IMR-90 (cell line): ENCODE measurements at regions not wholly inside any gene's neighbourhood (a gene's known extent, or its start where the extent isn't known, plus 50 kb on each side); places are given as distances from the start of the nearest gene placed in this dataset.

Experiments
- ATAC-seq: fragments of 200-7000 bp; cut with Tn5 transposase; 2 replicates; pipeline ENCODE4 v1.9.1; 2020; ENCODE audit warnings: low read depth, mild to moderate bottlenecking, moderate library complexity
- BruUV-seq: library from RNA; stranded (reverse); fragments of 400-500 nt; replicated peaks from 2 replicates; lab custom pipeline; 2021; lab: Mats Ljungman, UMichigan
- CTCF ChIA-PET: fragments of 300-600 bp; formaldehyde crosslinking; extraction: SDS; loops from one replicate; lab custom pipeline; 2021; ENCODE audit warnings: antibody characterized with exemption; lab: Yijun Ruan, JAX
- POLR2A ChIA-PET: fragments of 300-600 bp; sonication (Branson Sonifier 250); formaldehyde crosslinking; loops from one replicate; lab custom pipeline; 2022; ENCODE audit warnings: antibody characterized with exemption; ENCODE audit not compliant: unreplicated experiment; lab: Charles Lee
- DNase-seq: peaks from one replicate; pipeline ENCODE4 v3.0.0; 2013
- H2AFZ ChIP-seq: replicated peaks from 2 replicates; pipeline ENCODE3; 2013; ENCODE audit warnings: low read length, mild to moderate bottlenecking; ENCODE audit not compliant: poor library complexity
- H2AK5ac ChIP-seq: 2 replicates; pipeline ENCODE4 v1.6.1; 2013; ENCODE audit warnings: low read depth, low read length, inconsistent platforms
- H2AK9ac ChIP-seq: replicated peaks from 2 replicates; pipeline ENCODE3; 2013; ENCODE audit warnings: mild to moderate bottlenecking, low read depth, low read length, moderate library complexity; ENCODE audit not compliant: poor library complexity
- H2BK120ac ChIP-seq: 2 replicates; pipeline ENCODE4 v1.6.1; 2013; ENCODE audit warnings: low read depth, low read length, inconsistent platforms
- H2BK15ac ChIP-seq: 3 replicates; pipeline ENCODE4 v1.6.1; 2013; ENCODE audit warnings: low read depth, low read length, inconsistent platforms
- H2BK20ac ChIP-seq: 2 replicates; pipeline ENCODE4 v1.6.1; 2013; ENCODE audit warnings: low read depth, mild to moderate bottlenecking, inconsistent platforms, low read length, moderate library complexity
- H2BK5ac ChIP-seq: 2 replicates; pipeline ENCODE4 v1.6.1; 2013; ENCODE audit warnings: mild to moderate bottlenecking, low read depth, low read length, inconsistent platforms; ENCODE audit not compliant: poor library complexity, severe bottlenecking
- H3K14ac ChIP-seq: replicated peaks from 2 replicates; pipeline ENCODE4 v1.6.1; 2013; ENCODE audit warnings: low read depth, low read length, inconsistent platforms
- H3K18ac ChIP-seq: 2 replicates; pipeline ENCODE4 v1.6.1; 2013; ENCODE audit warnings: low read depth, low read length, control low read depth
- H3K23ac ChIP-seq: 2 replicates; pipeline ENCODE4 v1.6.1; 2013; ENCODE audit warnings: low read depth, low read length, inconsistent platforms
- H3K27ac ChIP-seq: 2 replicates; pipeline ENCODE4 v1.5.1; 2013; ENCODE audit warnings: mild to moderate bottlenecking, control low read depth, low read length; ENCODE audit not compliant: insufficient read depth
- H3K27me3 ChIP-seq: 2 replicates; pipeline ENCODE4 v1.6.1; 2013; ENCODE audit warnings: low read length; ENCODE audit not compliant: control insufficient read depth, insufficient read depth
- H3K36me3 ChIP-seq: 2 replicates; pipeline ENCODE4 v1.6.1; 2013; ENCODE audit warnings: low read length, mixed read lengths; ENCODE audit not compliant: control insufficient read depth, insufficient read depth
- H3K4ac ChIP-seq: 2 replicates; pipeline ENCODE4 v1.6.1; 2013; ENCODE audit warnings: low read depth, low read length, inconsistent platforms
- H3K4me1 ChIP-seq: 2 replicates; pipeline ENCODE4 v1.6.1; 2013; ENCODE audit warnings: low read length, mixed read lengths; ENCODE audit not compliant: control insufficient read depth, insufficient read depth
- H3K4me2 ChIP-seq: 2 replicates; pipeline ENCODE4 v1.6.1; 2013; ENCODE audit warnings: low read depth, mild to moderate bottlenecking, control low read depth, low read length, moderate library complexity
- H3K4me3 ChIP-seq: 2 replicates; pipeline ENCODE4 v1.5.1; 2013; ENCODE audit warnings: low read depth, mild to moderate bottlenecking, control low read depth, low read length, moderate library complexity; ENCODE audit not compliant: insufficient read depth
- H3K56ac ChIP-seq: 2 replicates; pipeline ENCODE4 v1.6.1; 2013; ENCODE audit warnings: low read length, inconsistent platforms; ENCODE audit not compliant: insufficient read depth; ENCODE audit errors: extremely low read depth
- H3K79me1 ChIP-seq, 2 experiments: 2 replicates each; pipeline ENCODE4 v1.6.1; 2013; ENCODE audit warnings: low read length in 2 of 2, inconsistent platforms in 1 of 2, low read depth in 1 of 2
- H3K9ac ChIP-seq: 2 replicates; pipeline ENCODE4 v1.6.1; 2013; ENCODE audit warnings: low read depth, low read length, control low read depth
- H3K9me1 ChIP-seq: 2 replicates; pipeline ENCODE4 v1.6.1; 2013; ENCODE audit warnings: low read length, inconsistent platforms; ENCODE audit not compliant: insufficient read depth
- H3K9me3 ChIP-seq: 2 replicates; pipeline ENCODE4 v1.6.1; 2013; ENCODE audit warnings: low read length; ENCODE audit not compliant: control insufficient read depth, insufficient read depth
- H4K20me1 ChIP-seq: 2 replicates; pipeline ENCODE4 v1.6.1; 2013; ENCODE audit warnings: low read length, inconsistent platforms; ENCODE audit not compliant: insufficient read depth
- H4K5ac ChIP-seq: 2 replicates; pipeline ENCODE4 v1.6.1; 2013; ENCODE audit warnings: mild to moderate bottlenecking, low read depth, low read length, control low read depth
- H4K8ac ChIP-seq, 2 experiments: 2 replicates each; pipeline ENCODE4 v1.6.1; 2013; ENCODE audit warnings: low read depth in 2 of 2, low read length in 2 of 2, control low read depth in 1 of 2, inconsistent platforms in 1 of 2
- H4K91ac ChIP-seq: 2 replicates; pipeline ENCODE4 v1.6.1; 2013; ENCODE audit warnings: low read depth, low read length, inconsistent platforms; ENCODE audit not compliant: insufficient read depth
- CEBPB ChIP-seq: IDR thresholded peaks from 2 replicates; pipeline ENCODE4 v1.6.1; 2012; ENCODE audit warnings: low read depth, low read length, improper control_type of control experiment
- CHD1 ChIP-seq: IDR thresholded peaks from 2 replicates; pipeline ENCODE4 v1.6.1; 2012; ENCODE audit warnings: low read depth, low read length, improper control_type of control experiment
- FOS ChIP-seq: fragments of 150-350 bp; IDR thresholded peaks from 2 replicates; pipeline ENCODE4 v1.6.1; 2016; ENCODE audit warnings: low read depth, low read length
- MAFK ChIP-seq: IDR thresholded peaks from 2 replicates; pipeline ENCODE4 v1.6.1; 2012; ENCODE audit warnings: low read depth, low read length, improper control_type of control experiment
- MXI1 ChIP-seq: IDR thresholded peaks from 2 replicates; pipeline ENCODE4 v1.6.1; 2012; ENCODE audit warnings: low read depth, mild to moderate bottlenecking, low read length, moderate library complexity, borderline replicate concordance
- RAD21 ChIP-seq: IDR thresholded peaks from 2 replicates; pipeline ENCODE4 v1.6.1; 2012; ENCODE audit warnings: low read length, improper control_type of control experiment
- RFX5 ChIP-seq: IDR thresholded peaks from 2 replicates; pipeline ENCODE4 v1.8.0; 2012; ENCODE audit warnings: low read depth, mild to moderate bottlenecking, low read length, moderate library complexity
- WGBS, 2 experiments: methylation state at CpG; one replicate each; pipeline versions ENCODE4 v1.1.5 to v1.1.7; 2013; ENCODE audit warnings: missing lambda C conversion rate in 2 of 2; ENCODE audit not compliant: insufficient read length in 1 of 2; ENCODE audit errors: extremely low coverage in 2 of 2; 5-methylcytosine and 5-hydroxymethylcytosine counted together
- dilution Hi-C: fragments of 300-500 bp; cut with HindIII; formaldehyde crosslinking; loops from one replicate; pipeline ENCODE4 v1.14.3; 2018; ENCODE audit warnings: low sequenced_read_pairs; ENCODE audit not compliant: unreplicated experiment
- in situ Hi-C: fragments of 300-500 bp; cut with MboI; formaldehyde crosslinking; loops from 3 replicates; pipeline ENCODE4 v1.14.3; 2019; ENCODE audit warnings: low sequenced_read_pairs, inconsistent platforms, mixed read lengths
- intact Hi-C: fragments of 100-400 bp; cut with micrococcal nuclease; formaldehyde crosslinking; loops from 2 replicates; pipeline ENCODE4 v1.10.0; 2022
- TF ChIP-seq, protein P1 (sequence below): fragments of 150-350 bp; IDR thresholded peaks from 2 replicates; pipeline ENCODE4 v1.6.1; 2017; ENCODE audit warnings: mild to moderate bottlenecking, antibody characterized with exemption, low read length, low read depth
- TF ChIP-seq, protein P2 (sequence below): conservative IDR thresholded peaks from 2 replicates; pipeline ENCODE4 v1.5.1; 2012; ENCODE audit warnings: mild to moderate bottlenecking, low read depth, low read length, improper control_type of control experiment
- TF ChIP-seq, protein P3 (sequence below): fragments of 150-350 bp; IDR thresholded peaks from 2 replicates; pipeline ENCODE4 v1.6.1; 2016; ENCODE audit warnings: low read depth, mild to moderate bottlenecking, low read length, moderate library complexity, borderline replicate concordance

DNA sequence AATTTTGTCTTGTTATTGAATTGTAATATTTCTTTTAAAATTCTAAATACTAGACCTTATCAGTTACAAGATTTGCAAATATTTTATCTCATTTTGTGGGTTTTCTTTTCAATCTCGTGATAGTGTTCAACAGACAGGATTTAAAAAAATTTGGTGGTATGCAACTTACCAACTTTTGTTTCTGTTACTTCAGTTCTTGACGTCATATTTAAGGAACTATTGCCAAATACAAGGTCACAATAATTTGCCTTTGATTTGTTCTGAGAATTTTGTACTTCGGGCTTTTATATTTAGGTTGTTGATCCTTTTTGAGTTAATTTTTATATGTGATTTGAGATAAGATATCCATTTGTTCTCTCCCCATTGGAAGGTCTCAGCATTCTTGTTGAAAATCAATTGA, 876.6 kb downstream of the DCDC2C start:
- no peak overlapping the region for H2BK15ac ChIP-seq

More for the DNA sequence above, 876.6 kb downstream of the DCDC2C start:
- H3K56ac ChIP-seq: no peak overlapping the region
- H4K8ac ChIP-seq: no peak overlapping the region
- H3K36me3 ChIP-seq: no peaks in the 10 kb centered on the region
- no peak overlapping the region for H3K4me3 ChIP-seq
- no peak overlapping the region for H2BK120ac ChIP-seq
- H4K5ac ChIP-seq: no peak overlapping the region
- H3K18ac ChIP-seq: no peak overlapping the region
- H3K9me3 ChIP-seq: no peaks in the 10 kb centered on the region
- CTCF ChIA-PET: no interaction called here
- H3K9ac ChIP-seq: no peak overlapping the region
- H2AK5ac ChIP-seq: no peak overlapping the region
- no TSS peak for BruUV-seq
- ATAC-seq: no peak
- TF ChIP-seq RFX5: no peak
- TF ChIP-seq MXI1: no peak
- TF ChIP-seq FOS: no peak
- TF ChIP-seq, protein P1, sequence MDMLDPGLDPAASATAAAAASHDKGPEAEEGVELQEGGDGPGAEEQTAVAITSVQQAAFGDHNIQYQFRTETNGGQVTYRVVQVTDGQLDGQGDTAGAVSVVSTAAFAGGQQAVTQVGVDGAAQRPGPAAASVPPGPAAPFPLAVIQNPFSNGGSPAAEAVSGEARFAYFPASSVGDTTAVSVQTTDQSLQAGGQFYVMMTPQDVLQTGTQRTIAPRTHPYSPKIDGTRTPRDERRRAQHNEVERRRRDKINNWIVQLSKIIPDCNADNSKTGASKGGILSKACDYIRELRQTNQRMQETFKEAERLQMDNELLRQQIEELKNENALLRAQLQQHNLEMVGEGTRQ: no peak
- TF ChIP-seq, protein P2, sequence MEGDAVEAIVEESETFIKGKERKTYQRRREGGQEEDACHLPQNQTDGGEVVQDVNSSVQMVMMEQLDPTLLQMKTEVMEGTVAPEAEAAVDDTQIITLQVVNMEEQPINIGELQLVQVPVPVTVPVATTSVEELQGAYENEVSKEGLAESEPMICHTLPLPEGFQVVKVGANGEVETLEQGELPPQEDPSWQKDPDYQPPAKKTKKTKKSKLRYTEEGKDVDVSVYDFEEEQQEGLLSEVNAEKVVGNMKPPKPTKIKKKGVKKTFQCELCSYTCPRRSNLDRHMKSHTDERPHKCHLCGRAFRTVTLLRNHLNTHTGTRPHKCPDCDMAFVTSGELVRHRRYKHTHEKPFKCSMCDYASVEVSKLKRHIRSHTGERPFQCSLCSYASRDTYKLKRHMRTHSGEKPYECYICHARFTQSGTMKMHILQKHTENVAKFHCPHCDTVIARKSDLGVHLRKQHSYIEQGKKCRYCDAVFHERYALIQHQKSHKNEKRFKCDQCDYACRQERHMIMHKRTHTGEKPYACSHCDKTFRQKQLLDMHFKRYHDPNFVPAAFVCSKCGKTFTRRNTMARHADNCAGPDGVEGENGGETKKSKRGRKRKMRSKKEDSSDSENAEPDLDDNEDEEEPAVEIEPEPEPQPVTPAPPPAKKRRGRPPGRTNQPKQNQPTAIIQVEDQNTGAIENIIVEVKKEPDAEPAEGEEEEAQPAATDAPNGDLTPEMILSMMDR: no peak
- TF ChIP-seq RAD21: no peak
- TF ChIP-seq CEBPB: no peak
- no peak for TF ChIP-seq MAFK
- TF ChIP-seq, protein P3, sequence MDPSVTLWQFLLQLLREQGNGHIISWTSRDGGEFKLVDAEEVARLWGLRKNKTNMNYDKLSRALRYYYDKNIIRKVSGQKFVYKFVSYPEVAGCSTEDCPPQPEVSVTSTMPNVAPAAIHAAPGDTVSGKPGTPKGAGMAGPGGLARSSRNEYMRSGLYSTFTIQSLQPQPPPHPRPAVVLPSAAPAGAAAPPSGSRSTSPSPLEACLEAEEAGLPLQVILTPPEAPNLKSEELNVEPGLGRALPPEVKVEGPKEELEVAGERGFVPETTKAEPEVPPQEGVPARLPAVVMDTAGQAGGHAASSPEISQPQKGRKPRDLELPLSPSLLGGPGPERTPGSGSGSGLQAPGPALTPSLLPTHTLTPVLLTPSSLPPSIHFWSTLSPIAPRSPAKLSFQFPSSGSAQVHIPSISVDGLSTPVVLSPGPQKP: no peak
- TF ChIP-seq CHD1: no peak
- WGBS, 2 experiments: no CpG with 5 or more reads among the region's 3 CpGs
- H3K23ac ChIP-seq: no peak overlapping the region
- H2BK5ac ChIP-seq: no peak overlapping the region
- H3K4ac ChIP-seq: no peak overlapping the region
- no peak overlapping the region for H2BK20ac ChIP-seq
- dilution Hi-C loops (no loop called here), in situ Hi-C loops (no loop called here), intact Hi-C loops (no loop called here)
- H3K4me1 ChIP-seq: no peaks in the 10 kb centered on the region
- no peaks in the 10 kb centered on the region for H3K27me3 ChIP-seq
- no peak overlapping the region for H2AFZ ChIP-seq
- POLR2A ChIA-PET: no interaction called here
- H2AK9ac ChIP-seq: no peak overlapping the region
- H3K9me1 ChIP-seq: no peaks in the 10 kb centered on the region
- no peak for DNase-seq
- no peaks in the 10 kb centered on the region for H3K79me1 ChIP-seq
- no peak overlapping the region for H3K4me2 ChIP-seq
- no peak overlapping the region for H3K14ac ChIP-seq
- no peak overlapping the region for H4K91ac ChIP-seq
- no peaks in the 10 kb centered on the region for H4K20me1 ChIP-seq
- H3K27ac ChIP-seq: no peak overlapping the region
